PC-3 (cell line): ENCODE measurements at regions not wholly inside any gene's neighbourhood (a gene's known extent, or its start where the extent isn't known, plus 50 kb on each side); places are given as distances from the start of the nearest gene placed in this dataset.

ENCODE experiments used
- ATAC-seq: fragments of 200-7000 bp; cut with Tn5 transposase; 2 replicates; pipeline ENCODE4 v1.9.1; 2020; ENCODE audit warnings: mild to moderate bottlenecking, moderate library complexity
- BruUV-seq: library from RNA; stranded (reverse); fragments of 400-500 nt; replicated peaks from 2 replicates; lab custom pipeline; 2021; lab: Mats Ljungman, UMichigan
- CTCF ChIA-PET: fragments of 300-600 bp; sonication (Branson Sonifier 250); formaldehyde crosslinking; loops from one replicate; lab custom pipeline; 2022; ENCODE audit warnings: antibody characterized with exemption; lab: Charles Lee
- POLR2A ChIA-PET: fragments of 300-600 bp; sonication (Branson Sonifier 250); formaldehyde crosslinking; loops from one replicate; lab custom pipeline; 2022; ENCODE audit warnings: antibody characterized with exemption; ENCODE audit not compliant: unreplicated experiment; lab: Charles Lee
- DNase-seq: peaks from one replicate; pipeline ENCODE4 v3.0.0-alpha.2; 2015
- H2AFZ ChIP-seq: fragments of 300-600 bp; sonication (generic); 2 replicates; pipeline ENCODE4 v1.6.0; 2016; ENCODE audit warnings: antibody characterized with exemption, low read length
- H3F3A ChIP-seq: fragments of 300-600 bp; sonication (generic); one replicate; pipeline ENCODE4 v1.6.0; 2017; ENCODE audit warnings: antibody characterized with exemption, low read length, control low read depth, mild to moderate bottlenecking; ENCODE audit not compliant: unreplicated experiment
- H3K27ac ChIP-seq: fragments of 300-600 bp; sonication (generic); 2 replicates; pipeline ENCODE4 v1.5.1; 2016; ENCODE audit warnings: mild to moderate bottlenecking, low read length
- H3K27me3 ChIP-seq: fragments of 300-600 bp; sonication (generic); 2 replicates; pipeline ENCODE4 v1.6.1; 2016; ENCODE audit warnings: low read length, mixed read lengths
- H3K36me3 ChIP-seq: fragments of 300-600 bp; sonication (generic); 2 replicates; pipeline ENCODE4 v1.6.1; 2016; ENCODE audit warnings: low read depth, mixed run types, low read length, mixed read lengths
- H3K4me1 ChIP-seq: fragments of 300-600 bp; sonication (generic); 2 replicates; pipeline ENCODE4 v1.5.1; 2016; ENCODE audit warnings: low read length; ENCODE audit not compliant: insufficient read depth
- H3K4me2 ChIP-seq: fragments of 300-600 bp; sonication (generic); 2 replicates; pipeline ENCODE4 v1.6.0; 2016; ENCODE audit warnings: low read length
- H3K4me3 ChIP-seq: fragments of 300-600 bp; sonication (generic); 2 replicates; pipeline ENCODE4 v1.5.1; 2016; ENCODE audit warnings: mild to moderate bottlenecking, low read length, mixed read lengths
- H3K79me2 ChIP-seq: fragments of 300-600 bp; sonication (generic); 2 replicates; pipeline ENCODE4 v1.6.1; 2017; ENCODE audit warnings: low read length, mixed read lengths
- H3K9ac ChIP-seq: fragments of 300-600 bp; sonication (generic); 2 replicates; pipeline ENCODE4 v1.6.0; 2016; ENCODE audit warnings: mild to moderate bottlenecking, low read length
- H3K9me2 ChIP-seq: fragments of 300-600 bp; sonication (generic); replicated peaks from 2 replicates; pipeline ENCODE4 v1.6.1; 2016; ENCODE audit warnings: mixed run types, low read length, mixed read lengths
- H3K9me3 ChIP-seq: fragments of 300-600 bp; sonication (generic); 2 replicates; pipeline ENCODE4 v1.6.1; 2016; ENCODE audit warnings: low read length, mixed read lengths
- H4K20me1 ChIP-seq: fragments of 300-600 bp; sonication (generic); 2 replicates; pipeline ENCODE4 v1.6.1; 2016; ENCODE audit warnings: low read length, mixed read lengths
- EZH2 ChIP-seq: fragments of 300-600 bp; sonication (generic); IDR thresholded peaks from one replicate; pipeline ENCODE4 v1.6.1; 2017; ENCODE audit warnings: antibody characterized with exemption, mild to moderate bottlenecking, low read length; ENCODE audit not compliant: unreplicated experiment
- EZH2phosphoT487 ChIP-seq: fragments of 300-600 bp; sonication (generic); IDR thresholded peaks from 2 replicates; pipeline ENCODE4 v1.6.1; 2018; ENCODE audit warnings: mild to moderate bottlenecking, antibody characterized with exemption, low read length, borderline replicate concordance
- intact Hi-C: fragments of 100-400 bp; cut with micrococcal nuclease; formaldehyde crosslinking; loops from 2 replicates; pipeline ENCODE4 v1.9.0; 2023
- TF ChIP-seq, protein P1 (sequence below): fragments of 300-600 bp; sonication (generic); conservative IDR thresholded peaks from 2 replicates; pipeline ENCODE4 v1.5.1; 2017; ENCODE audit warnings: antibody characterized with exemption, low read depth, mild to moderate bottlenecking, low read length

DNA sequence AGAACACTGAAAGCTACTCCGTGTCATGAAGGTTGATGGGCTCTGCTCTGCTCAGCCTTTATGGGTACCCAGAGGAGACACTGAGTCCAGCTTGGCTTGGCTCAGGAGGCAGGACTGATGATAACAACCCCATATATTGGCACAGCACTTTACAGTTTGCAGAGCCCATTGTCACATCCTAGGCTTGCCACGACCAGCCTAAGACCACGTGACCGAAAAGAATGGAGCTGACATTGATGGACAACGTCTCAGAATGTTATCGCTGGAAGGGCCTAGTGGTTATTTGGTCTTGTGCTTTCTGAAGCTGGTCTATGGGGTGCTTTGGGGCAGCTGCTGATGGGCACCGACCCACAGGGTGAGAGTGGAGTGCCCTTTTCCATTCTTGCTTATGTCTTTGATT lies 72.9 kb upstream of the RUNX3 start:
- TF ChIP-seq EZH2 = no peak
- TF ChIP-seq, protein P1, sequence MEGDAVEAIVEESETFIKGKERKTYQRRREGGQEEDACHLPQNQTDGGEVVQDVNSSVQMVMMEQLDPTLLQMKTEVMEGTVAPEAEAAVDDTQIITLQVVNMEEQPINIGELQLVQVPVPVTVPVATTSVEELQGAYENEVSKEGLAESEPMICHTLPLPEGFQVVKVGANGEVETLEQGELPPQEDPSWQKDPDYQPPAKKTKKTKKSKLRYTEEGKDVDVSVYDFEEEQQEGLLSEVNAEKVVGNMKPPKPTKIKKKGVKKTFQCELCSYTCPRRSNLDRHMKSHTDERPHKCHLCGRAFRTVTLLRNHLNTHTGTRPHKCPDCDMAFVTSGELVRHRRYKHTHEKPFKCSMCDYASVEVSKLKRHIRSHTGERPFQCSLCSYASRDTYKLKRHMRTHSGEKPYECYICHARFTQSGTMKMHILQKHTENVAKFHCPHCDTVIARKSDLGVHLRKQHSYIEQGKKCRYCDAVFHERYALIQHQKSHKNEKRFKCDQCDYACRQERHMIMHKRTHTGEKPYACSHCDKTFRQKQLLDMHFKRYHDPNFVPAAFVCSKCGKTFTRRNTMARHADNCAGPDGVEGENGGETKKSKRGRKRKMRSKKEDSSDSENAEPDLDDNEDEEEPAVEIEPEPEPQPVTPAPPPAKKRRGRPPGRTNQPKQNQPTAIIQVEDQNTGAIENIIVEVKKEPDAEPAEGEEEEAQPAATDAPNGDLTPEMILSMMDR = no peak
- no peak for TF ChIP-seq EZH2phosphoT487
- BruUV-seq = no TSS peak
- H4K20me1 ChIP-seq = no peaks in the 10 kb centered on the region
- H3F3A ChIP-seq = no peaks in the 10 kb centered on the region
- ChIA-PET POLR2A (interaction anchor here (0.6 kb wide), 1 partner anchor 66 kb away, joined by 7 read pairs; no protein-coding TSS in a partner anchor), CTCF (no interaction called here)
- H3K4me3 ChIP-seq = no peak overlapping the region
- intact Hi-C loops = no loop called here
- H2AFZ ChIP-seq = no peak overlapping the region
- peaks cover 27% of the 10 kb centered on the region for H3K27me3 ChIP-seq
- H3K36me3 ChIP-seq = no peaks in the 10 kb centered on the region
- H3K4me1 ChIP-seq = no peaks in the 10 kb centered on the region
- H3K27ac ChIP-seq = no peak overlapping the region
- no peaks in the 10 kb centered on the region for H3K9me3 ChIP-seq
- no peak for DNase-seq
- H3K9ac ChIP-seq = no peak overlapping the region
- no peak for ATAC-seq
- no peaks in the 10 kb centered on the region for H3K9me2 ChIP-seq
- H3K79me2 ChIP-seq = no peaks in the 10 kb centered on the region
- no peak overlapping the region for H3K4me2 ChIP-seq

DNA sequence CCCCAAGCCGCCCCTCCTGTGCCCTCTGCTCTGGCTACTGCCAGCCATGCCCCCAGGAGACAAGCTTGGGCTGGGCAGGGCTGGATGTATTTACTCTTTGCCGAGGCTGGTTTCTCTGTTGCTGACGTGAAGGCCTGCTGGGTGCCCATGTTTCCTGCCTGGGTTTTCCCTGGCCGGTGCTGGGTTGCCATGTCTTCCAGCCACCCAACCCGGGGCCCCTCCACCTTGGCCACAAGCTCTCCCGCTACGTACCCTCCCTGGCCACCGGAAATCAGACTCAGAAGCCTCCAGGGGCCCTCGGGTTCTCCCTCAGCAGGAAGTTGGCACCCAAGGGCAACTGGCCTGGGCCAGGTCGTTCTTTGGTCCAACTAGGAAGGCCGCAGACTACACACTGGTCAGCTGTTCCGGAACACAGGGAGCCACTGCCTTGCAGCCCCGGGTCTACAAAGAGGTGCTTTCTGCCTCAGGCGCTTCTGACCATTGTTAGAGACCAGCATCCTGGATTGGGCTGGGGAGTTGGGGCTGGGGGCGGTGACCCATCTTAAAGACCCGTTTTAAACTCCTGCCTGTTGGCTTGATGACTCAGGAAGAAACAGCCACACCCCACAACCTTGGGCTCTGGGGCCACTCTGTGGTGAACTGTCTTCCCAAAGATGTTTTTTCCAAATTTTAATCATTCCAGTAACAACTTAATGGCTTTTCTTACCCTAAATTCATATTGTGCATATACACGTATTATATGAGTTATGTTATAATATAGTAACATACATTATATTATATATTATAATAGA lies 71.2 kb upstream of the RUNX3 start:
- no TSS peak for BruUV-seq
- Histone ChIP-seq H3K9me2 (no peaks in the 10 kb centered on the region), H3K4me1 (no peaks in the 10 kb centered on the region), H3K27me3 (peaks cover 16% of the 10 kb centered on the region), H3K9me3 (no peaks in the 10 kb centered on the region), H3K27ac (no peak overlapping the region), H3K79me2 (no peaks in the 10 kb centered on the region), H3K36me3 (no peaks in the 10 kb centered on the region), H3K9ac (no peak overlapping the region), H3K4me2 (no peak overlapping the region), H3F3A (no peaks in the 10 kb centered on the region), H4K20me1 (no peaks in the 10 kb centered on the region), H2AFZ (no peak overlapping the region), H3K4me3 (no peak overlapping the region)
- ChIA-PET CTCF (interaction anchor here (1.0 kb wide), 1 partner anchor 100 kb away, joined by 5 read pairs; no protein-coding TSS in a partner anchor), POLR2A (no interaction called here)
- DNase-seq (no peak), ATAC-seq (no peak)
- intact Hi-C loops = no loop called here
- TF ChIP-seq EZH2phosphoT487 (no peak), EZH2 (no peak)
- TF ChIP-seq, protein P1 = no peak

DNA sequence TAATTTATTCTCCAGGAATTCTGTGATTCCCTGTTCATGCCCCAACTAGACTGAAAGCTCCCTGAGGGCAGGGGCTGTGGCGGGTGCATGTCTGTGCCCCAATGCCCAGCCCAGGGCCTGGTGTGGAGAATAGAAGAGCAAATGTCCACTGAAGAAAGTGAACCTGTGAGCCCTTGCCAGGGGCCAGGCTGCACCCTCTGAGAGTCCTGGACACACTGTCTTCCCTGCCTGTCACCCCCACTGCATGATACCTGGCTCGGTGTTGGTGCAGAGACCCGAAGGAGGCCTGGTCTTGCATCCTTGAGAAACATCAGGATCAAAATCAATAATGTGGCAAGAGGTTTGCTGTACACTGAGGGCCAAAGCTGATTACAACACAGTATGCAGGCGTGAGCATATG lies 69.8 kb upstream of the RUNX3 start:
- ATAC-seq (no peak), DNase-seq (no peak)
- Histone ChIP-seq H3K4me2 (no peak overlapping the region), H4K20me1 (no peaks in the 10 kb centered on the region), H3K9me2 (no peaks in the 10 kb centered on the region), H3F3A (no peaks in the 10 kb centered on the region), H3K4me3 (no peak overlapping the region), H3K27ac (no peak overlapping the region), H2AFZ (no peak overlapping the region), H3K9ac (no peak overlapping the region), H3K36me3 (no peaks in the 10 kb centered on the region), H3K79me2 (no peaks in the 10 kb centered on the region), H3K4me1 (no peaks in the 10 kb centered on the region), H3K9me3 (no peaks in the 10 kb centered on the region), H3K27me3 (peaks cover 3% of the 10 kb centered on the region; the same call in 1 of the 2 replicates)
- TF ChIP-seq EZH2 = no peak
- ChIA-PET CTCF (interaction anchor here (1.0 kb wide), 1 partner anchor 101 kb away, joined by 5 read pairs; no protein-coding TSS in a partner anchor), POLR2A (no interaction called here)
- intact Hi-C loops = no loop called here
- no TSS peak for BruUV-seq
